Activated CD4-positive, alpha-beta T cell treated with anti-CD3 and anti-CD28 coated beads, Interleukin-2, amount 50 U/mL, for 48 hours (primary cell): ENCODE measurements at regions not wholly inside any gene's neighbourhood (a gene's known extent, or its start where the extent isn't known, plus 50 kb on each side); places are given as distances from the start of the nearest gene placed in this dataset.

Experiments used
- DNase-seq, 2 experiments: peaks; one replicate each; pipeline ENCODE4 v3.0.0-alpha.2; 2020

DNA sequence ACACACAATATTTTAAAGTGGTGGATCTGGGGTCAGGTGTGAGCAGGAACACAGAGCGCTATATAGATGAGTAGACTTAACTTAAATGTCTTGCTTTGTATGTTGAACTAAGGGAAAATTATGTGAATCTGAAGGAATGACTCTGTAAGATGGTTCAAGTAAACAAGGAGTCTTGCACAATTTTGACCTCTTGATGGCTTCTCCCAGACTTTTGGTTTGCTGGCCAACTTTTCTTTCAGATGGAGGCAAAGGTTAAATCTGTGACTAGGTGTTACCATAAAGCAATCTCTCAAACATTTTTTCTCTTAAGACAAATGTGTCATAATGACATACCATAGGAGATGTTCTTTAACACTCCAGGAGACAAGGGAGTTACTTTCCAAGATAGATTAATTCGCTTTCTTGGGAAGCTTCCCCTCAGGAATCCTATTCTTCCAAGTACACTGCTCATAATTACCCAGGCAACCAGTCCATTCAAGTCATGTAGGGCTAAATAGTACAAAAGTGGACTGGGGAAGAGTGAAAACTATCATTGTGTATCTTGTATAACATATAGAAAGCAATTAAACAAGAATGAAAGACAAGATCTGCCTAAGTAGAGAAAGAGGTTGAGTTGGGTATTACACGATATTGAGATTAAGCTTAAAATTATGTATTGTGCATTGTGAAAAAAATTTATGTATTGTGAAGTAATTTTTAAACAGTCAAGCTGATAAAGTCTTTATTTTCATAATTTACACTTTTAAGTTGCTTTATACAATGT is 60.3 kb upstream of the SLC27A6 start:
- DNase-seq = no peak

DNA sequence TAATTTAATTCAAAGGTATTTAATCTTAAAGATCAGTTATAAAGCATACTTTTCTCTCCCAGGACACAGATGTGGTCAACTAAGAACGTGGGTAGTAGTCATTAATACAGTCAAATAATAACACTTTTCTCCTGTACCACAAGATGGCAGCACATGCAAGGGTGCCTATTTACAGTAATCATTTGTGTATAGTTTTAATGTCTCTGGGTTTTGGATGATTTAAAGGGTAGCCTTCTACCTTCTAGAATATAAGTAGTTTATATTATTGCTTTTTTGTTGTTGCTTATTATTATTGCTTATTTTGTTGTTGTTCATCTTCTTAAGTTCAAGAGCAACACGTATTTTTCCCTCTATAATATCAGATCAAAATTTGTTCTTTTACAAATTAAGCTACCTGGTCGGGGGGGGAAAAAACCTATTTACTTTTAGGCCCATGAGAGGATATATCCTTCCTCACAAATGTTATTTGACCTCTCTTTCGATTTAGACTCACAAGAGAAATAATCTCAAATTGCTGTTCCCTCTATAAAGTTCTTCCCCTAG is 59.6 kb upstream of the SLC27A6 start:
- DNase-seq = peak; percentile 13 to 25

DNA sequence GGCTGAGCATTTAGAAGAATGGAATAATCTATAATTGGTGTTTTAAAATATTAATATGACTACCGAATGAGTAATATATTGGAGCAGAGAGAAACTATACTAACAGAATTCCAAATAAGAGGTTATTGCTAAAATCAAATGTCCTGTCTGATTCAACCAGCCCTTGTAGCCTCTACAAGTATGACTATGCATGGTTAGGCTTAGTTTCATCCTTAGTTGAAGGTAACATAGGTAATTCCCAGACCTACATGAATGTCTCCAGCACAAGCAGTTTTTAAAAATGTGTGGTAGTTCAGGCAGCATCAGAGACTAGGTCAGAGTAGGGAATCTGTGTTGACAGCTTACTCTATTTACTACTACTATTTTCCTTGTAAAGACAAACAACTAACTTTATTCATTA is 51.7 kb upstream of the SLC27A6 start:
- DNase-seq = no peak
